ENCODE measurements at regions not wholly inside any gene's neighbourhood (a gene's known extent, or its start where the extent isn't known, plus 50 kb on each side); places are given as distances from the start of the nearest gene placed in this dataset.

- H3K9me3 Mint-ChIP-seq (ENCODE audit: low read depth) = peaks cover under 1% of the 10 kb centered on the region
- no peak overlapping the region for H3K4me3 Mint-ChIP-seq (ENCODE audit: low read depth)
- H3K27me3 Mint-ChIP-seq = no peaks in the 10 kb centered on the region
- H3K27ac Mint-ChIP-seq = no peak overlapping the region
- TF ChIP-seq, protein P1, sequence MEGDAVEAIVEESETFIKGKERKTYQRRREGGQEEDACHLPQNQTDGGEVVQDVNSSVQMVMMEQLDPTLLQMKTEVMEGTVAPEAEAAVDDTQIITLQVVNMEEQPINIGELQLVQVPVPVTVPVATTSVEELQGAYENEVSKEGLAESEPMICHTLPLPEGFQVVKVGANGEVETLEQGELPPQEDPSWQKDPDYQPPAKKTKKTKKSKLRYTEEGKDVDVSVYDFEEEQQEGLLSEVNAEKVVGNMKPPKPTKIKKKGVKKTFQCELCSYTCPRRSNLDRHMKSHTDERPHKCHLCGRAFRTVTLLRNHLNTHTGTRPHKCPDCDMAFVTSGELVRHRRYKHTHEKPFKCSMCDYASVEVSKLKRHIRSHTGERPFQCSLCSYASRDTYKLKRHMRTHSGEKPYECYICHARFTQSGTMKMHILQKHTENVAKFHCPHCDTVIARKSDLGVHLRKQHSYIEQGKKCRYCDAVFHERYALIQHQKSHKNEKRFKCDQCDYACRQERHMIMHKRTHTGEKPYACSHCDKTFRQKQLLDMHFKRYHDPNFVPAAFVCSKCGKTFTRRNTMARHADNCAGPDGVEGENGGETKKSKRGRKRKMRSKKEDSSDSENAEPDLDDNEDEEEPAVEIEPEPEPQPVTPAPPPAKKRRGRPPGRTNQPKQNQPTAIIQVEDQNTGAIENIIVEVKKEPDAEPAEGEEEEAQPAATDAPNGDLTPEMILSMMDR (IDR thresholded peaks at IDR 0.05; ENCODE audit: unreplicated experiment) = no peak
- no peaks in the 10 kb centered on the region for H3K4me1 Mint-ChIP-seq (ENCODE audit: low read depth)
- no peak for DNase-seq (ENCODE audit: low spot score, unreplicated experiment)
- no peaks in the 10 kb centered on the region for H3K36me3 Mint-ChIP-seq (ENCODE audit: insufficient read depth)
These were observed 282.8 kb downstream of the ARHGAP12 start for GRCh38 chr10:31645786-31646185.

DNA sequence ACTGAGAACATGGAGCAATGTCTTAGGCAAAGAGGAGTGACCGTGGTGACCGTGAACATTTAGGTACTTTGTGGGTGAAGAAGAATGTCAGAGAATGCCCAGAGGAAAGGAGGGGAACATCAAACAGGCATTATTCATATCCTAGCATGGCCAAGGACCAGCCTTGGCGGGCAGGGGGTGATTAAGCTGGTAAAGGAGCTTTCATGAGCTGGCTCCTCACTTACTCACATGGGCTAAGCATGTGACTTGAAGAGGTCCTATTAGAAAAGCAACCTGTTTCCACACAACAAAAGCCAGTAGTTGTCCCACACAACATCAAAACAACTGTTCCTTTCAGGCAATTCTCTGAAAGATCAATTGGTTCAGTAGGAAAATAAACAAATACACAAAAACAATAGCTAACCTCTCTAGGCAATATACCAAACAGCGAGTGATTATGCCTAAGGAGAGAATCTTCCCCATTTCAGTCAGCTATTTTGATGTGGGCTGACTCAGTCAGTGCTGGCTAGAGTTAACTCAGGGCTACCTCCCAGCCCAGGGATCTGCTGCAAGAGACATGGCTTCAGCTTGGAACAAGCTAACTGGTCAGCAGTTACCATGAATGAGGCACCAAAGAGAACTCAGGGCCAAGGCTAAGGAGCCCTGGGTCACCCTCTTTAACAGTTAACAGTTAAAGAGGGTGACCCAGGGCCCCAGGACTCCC is 283.5 kb downstream of the ARHGAP12 start:
- Mint-ChIP-seq H3K9me3 (ENCODE audit: low read depth) (peaks cover 4% of the 10 kb centered on the region), H3K4me1 (ENCODE audit: low read depth) (no peaks in the 10 kb centered on the region), H3K4me3 (ENCODE audit: low read depth) (no peak overlapping the region), H3K27me3 (no peaks in the 10 kb centered on the region), H3K36me3 (ENCODE audit: insufficient read depth) (no peaks in the 10 kb centered on the region), H3K27ac (no peak overlapping the region)
- no peak for DNase-seq (ENCODE audit: low spot score, unreplicated experiment)
- TF ChIP-seq, protein P1 (IDR thresholded peaks at IDR 0.05; ENCODE audit: unreplicated experiment) = no peak

- Mint-ChIP-seq H3K9me3 (ENCODE audit: low read depth) (peaks cover 13% of the 10 kb centered on the region), H3K36me3 (ENCODE audit: insufficient read depth) (peaks cover 1% of the 10 kb centered on the region), H3K4me3 (ENCODE audit: low read depth) (no peak overlapping the region), H3K27ac (no peak overlapping the region), H3K27me3 (no peaks in the 10 kb centered on the region), H3K4me1 (ENCODE audit: low read depth) (no peaks in the 10 kb centered on the region)
- TF ChIP-seq, protein P1 (IDR thresholded peaks at IDR 0.05; ENCODE audit: unreplicated experiment) = no peak
- no peak for DNase-seq (ENCODE audit: low spot score, unreplicated experiment)
These were observed 286.4 kb downstream of the ARHGAP12 start for GRCh38 chr10:31642281-31642680.

DNA sequence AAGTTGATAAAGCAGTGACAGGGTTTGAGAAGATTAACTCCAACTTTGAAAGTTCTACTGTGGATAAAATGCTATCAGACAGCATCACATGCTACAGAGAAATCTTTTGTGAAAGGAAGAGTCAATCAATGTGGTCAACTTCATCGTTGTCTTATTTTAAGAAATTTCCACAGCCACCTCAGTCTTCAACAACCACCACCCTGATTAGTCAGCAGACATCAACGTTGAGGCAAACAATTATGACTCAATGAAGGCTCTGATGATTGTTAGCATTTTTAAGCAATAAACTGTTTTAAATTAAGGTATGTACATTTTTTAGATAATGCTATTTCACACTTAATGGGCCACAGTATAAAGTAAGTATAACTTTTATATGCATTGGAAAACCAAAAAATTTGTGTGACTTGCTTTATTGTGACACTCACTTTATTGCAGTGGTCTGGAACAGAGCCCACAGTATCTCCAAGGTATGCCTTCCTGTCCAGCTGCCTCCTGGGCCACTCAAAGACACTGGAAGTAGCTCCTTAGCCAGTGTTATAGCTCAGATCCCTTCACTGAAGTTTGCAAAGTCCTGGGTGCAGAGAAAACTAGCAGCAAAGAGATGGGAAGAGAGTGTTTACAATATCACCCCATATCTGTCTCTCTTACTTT is 293.1 kb downstream of the ARHGAP12 start:
- H3K4me3 Mint-ChIP-seq (ENCODE audit: low read depth) = no peak overlapping the region
- TF ChIP-seq, protein P1 (IDR thresholded peaks at IDR 0.05; ENCODE audit: unreplicated experiment) = no peak
- peaks cover 14% of the 10 kb centered on the region for H3K9me3 Mint-ChIP-seq (ENCODE audit: low read depth)
- H3K36me3 Mint-ChIP-seq (ENCODE audit: insufficient read depth) = peaks cover 1% of the 10 kb centered on the region
- H3K27me3 Mint-ChIP-seq = no peaks in the 10 kb centered on the region
- no peaks in the 10 kb centered on the region for H3K4me1 Mint-ChIP-seq (ENCODE audit: low read depth)
- no peak overlapping the region for H3K27ac Mint-ChIP-seq
- no peak for DNase-seq (ENCODE audit: low spot score, unreplicated experiment)

- TF ChIP-seq, protein P1 (IDR thresholded peaks at IDR 0.05; ENCODE audit: unreplicated experiment) = no peak
- Mint-ChIP-seq H3K36me3 (ENCODE audit: insufficient read depth) (peaks cover 1% of the 10 kb centered on the region), H3K9me3 (ENCODE audit: low read depth) (peaks cover 13% of the 10 kb centered on the region), H3K4me1 (ENCODE audit: low read depth) (no peaks in the 10 kb centered on the region), H3K4me3 (ENCODE audit: low read depth) (no peak overlapping the region), H3K27me3 (no peaks in the 10 kb centered on the region), H3K27ac (no peak overlapping the region)
- DNase-seq (ENCODE audit: low spot score, unreplicated experiment) = no peak
These were observed 293.6 kb downstream of the ARHGAP12 start for GRCh38 chr10:31635009-31635408.

Data from progenitor cell of endocrine pancreas (in vitro differentiated cells).